ENCODE measurements at regions not wholly inside any gene's neighbourhood (a gene's known extent, or its start where the extent isn't known, plus 50 kb on each side); places are given as distances from the start of the nearest gene placed in this dataset.

DNA sequence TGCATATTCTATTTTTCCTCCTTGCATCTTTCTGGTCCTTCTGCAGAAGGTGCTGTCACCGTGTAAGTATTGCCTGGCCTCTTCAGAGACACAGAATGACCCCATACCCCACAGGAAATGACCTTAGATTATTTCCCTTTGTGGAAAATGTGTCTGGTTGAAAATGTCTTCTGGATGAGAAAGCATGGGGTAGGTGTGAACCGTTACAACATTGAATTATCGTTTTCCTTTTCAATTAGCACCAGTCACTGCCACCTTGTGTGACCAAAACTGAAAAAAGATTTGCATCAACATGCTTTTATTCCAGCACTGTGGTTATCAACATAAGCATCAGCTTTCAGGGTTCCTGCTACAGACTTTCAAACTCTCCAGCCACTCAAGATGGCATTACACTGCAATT is 58.0 kb upstream of the CELF2 start:
- Histone ChIP-seq H3K4me3 (ENCODE audit: low read length) (no peak overlapping the region), H3K27me3 (ENCODE audit: control insufficient read depth, insufficient read depth, low read length) (no peaks in the 10 kb centered on the region), H3K4me1 (ENCODE audit: control insufficient read depth, insufficient read depth, low read length) (no peaks in the 10 kb centered on the region), H3K9me3 (ENCODE audit: control insufficient read depth, insufficient read depth, low read length) (no peaks in the 10 kb centered on the region), H3K36me3 (ENCODE audit: control insufficient read depth, insufficient read depth, low read length) (no peaks in the 10 kb centered on the region), H3K27ac (ENCODE audit: low read length) (no peak overlapping the region)
- Mint-ChIP-seq H3K9me3 (no peaks in the 10 kb centered on the region), H3K4me1 (peaks cover 0 to 11% of the 10 kb centered on the region in 2 donors), H3K27ac (no peak overlapping the region), H3K27me3 (ENCODE audit: low read depth in 2 of 2) (peaks cover 8 to 12% of the 10 kb centered on the region in 2 donors), H3K4me3 (no peak overlapping the region), H3K36me3 (no peaks in the 10 kb centered on the region)
- intact Hi-C loops (cut with micrococcal nuclease), result no loop called here
- DNase-seq (no peak), ATAC-seq (no peak)
- no peak for TF ChIP-seq CTCF (IDR thresholded peaks at IDR 0.05)
- WGBS (ENCODE audit: insufficient coverage), result 43% methylated on average over 3 of the region's 3 CpGs

DNA sequence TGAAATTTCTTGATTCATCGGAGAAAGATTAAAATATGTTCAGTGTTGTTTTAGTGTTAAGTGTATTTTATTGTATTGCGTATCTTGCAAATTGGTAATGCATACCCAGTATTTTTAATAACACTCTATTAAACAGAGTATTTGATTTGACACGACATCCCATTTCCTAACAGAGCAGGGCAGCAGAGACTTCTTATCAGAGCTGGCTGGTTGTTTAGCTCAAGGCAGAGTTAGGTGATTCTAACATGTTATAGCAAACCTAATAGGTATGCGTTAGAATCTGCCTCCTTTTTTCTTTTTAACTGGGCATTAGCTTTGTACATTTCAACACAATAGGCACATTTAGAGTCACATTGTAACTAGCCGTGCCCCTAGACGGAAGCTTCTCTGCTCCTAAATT is 57.1 kb upstream of the CELF2 start:
- 95% methylated on average over 5 of the region's 6 CpGs for WGBS (ENCODE audit: insufficient coverage)
- Mint-ChIP-seq H3K27ac (no peak overlapping the region), H3K27me3 (ENCODE audit: low read depth in 2 of 2) (peaks cover 8 to 12% of the 10 kb centered on the region in 2 donors), H3K36me3 (no peaks in the 10 kb centered on the region), H3K9me3 (no peaks in the 10 kb centered on the region), H3K4me3 (no peak overlapping the region), H3K4me1 (peaks cover 0 to 11% of the 10 kb centered on the region in 2 donors)
- Histone ChIP-seq H3K4me1 (ENCODE audit: control insufficient read depth, insufficient read depth, low read length) (no peaks in the 10 kb centered on the region), H3K9me3 (ENCODE audit: control insufficient read depth, insufficient read depth, low read length) (no peaks in the 10 kb centered on the region), H3K4me3 (ENCODE audit: low read length) (no peak overlapping the region), H3K36me3 (ENCODE audit: control insufficient read depth, insufficient read depth, low read length) (no peaks in the 10 kb centered on the region), H3K27me3 (ENCODE audit: control insufficient read depth, insufficient read depth, low read length) (no peaks in the 10 kb centered on the region), H3K27ac (ENCODE audit: low read length) (no peak overlapping the region)
- intact Hi-C loops (cut with micrococcal nuclease), result no loop called here
- DNase-seq, result no peak
- no peak for ATAC-seq
- TF ChIP-seq CTCF (IDR thresholded peaks at IDR 0.05), result no peak

- no peak for TF ChIP-seq CTCF (IDR thresholded peaks at IDR 0.05)
- Histone ChIP-seq H3K4me3 (ENCODE audit: low read length) (no peak overlapping the region), H3K9me3 (ENCODE audit: control insufficient read depth, insufficient read depth, low read length) (no peaks in the 10 kb centered on the region), H3K4me1 (ENCODE audit: control insufficient read depth, insufficient read depth, low read length) (no peaks in the 10 kb centered on the region), H3K36me3 (ENCODE audit: control insufficient read depth, insufficient read depth, low read length) (no peaks in the 10 kb centered on the region), H3K27ac (ENCODE audit: low read length) (no peak overlapping the region), H3K27me3 (ENCODE audit: control insufficient read depth, insufficient read depth, low read length) (no peaks in the 10 kb centered on the region)
- H3K9me3 Mint-ChIP-seq, result no peaks in the 10 kb centered on the region
- H3K27ac Mint-ChIP-seq, result no peak overlapping the region
- no peaks in the 10 kb centered on the region for H3K36me3 Mint-ChIP-seq
- intact Hi-C loops (cut with micrococcal nuclease), result no loop called here
- H3K4me1 Mint-ChIP-seq, result peaks cover 0 to 11% of the 10 kb centered on the region in 2 donors
- ATAC-seq (no peak), DNase-seq (no peak)
- WGBS (ENCODE audit: insufficient coverage), result 90% methylated on average over 1 of the region's 1 CpG
- peaks cover 8 to 12% of the 10 kb centered on the region in 2 donors for H3K27me3 Mint-ChIP-seq (ENCODE audit: low read depth in 2 of 2)
- H3K4me3 Mint-ChIP-seq, result no peak overlapping the region
These were observed 56.6 kb upstream of the CELF2 start for GRCh38 chr10:10961072-10961471.

GRCh38 chr10:10967029-10967428 is 50.6 kb upstream of the CELF2 start:
- WGBS (ENCODE audit: insufficient coverage), result 92% methylated on average over 9 of the region's 10 CpGs

More at GRCh38 chr10:10967029-10967428, 50.6 kb upstream of the CELF2 start:
- no peak overlapping the region for H3K4me3 ChIP-seq (ENCODE audit: low read length)
- no peaks in the 10 kb centered on the region for H3K36me3 Mint-ChIP-seq
- no peaks in the 10 kb centered on the region for H3K36me3 ChIP-seq (ENCODE audit: control insufficient read depth, insufficient read depth, low read length)
- H3K27ac Mint-ChIP-seq, result no peak overlapping the region
- H3K27ac ChIP-seq (ENCODE audit: low read length), result no peak overlapping the region
- H3K4me3 Mint-ChIP-seq, result no peak overlapping the region
- peaks cover 11 to 18% of the 10 kb centered on the region in 2 donors for H3K27me3 Mint-ChIP-seq (ENCODE audit: low read depth in 2 of 2)
- no peaks in the 10 kb centered on the region for H3K27me3 ChIP-seq (ENCODE audit: control insufficient read depth, insufficient read depth, low read length)
- H3K9me3 Mint-ChIP-seq, result no peaks in the 10 kb centered on the region
- intact Hi-C loops (cut with micrococcal nuclease), result no loop called here
- no peak for DNase-seq
- no peaks in the 10 kb centered on the region for H3K4me1 Mint-ChIP-seq
- peak in 1 of 3 donors; percentile 27 for ATAC-seq
- H3K4me1 ChIP-seq (ENCODE audit: control insufficient read depth, insufficient read depth, low read length), result no peaks in the 10 kb centered on the region
- H3K9me3 ChIP-seq (ENCODE audit: control insufficient read depth, insufficient read depth, low read length), result no peaks in the 10 kb centered on the region
- no peak for TF ChIP-seq CTCF (IDR thresholded peaks at IDR 0.05)
